Hepatocyte (in vitro differentiated cells): ENCODE measurements at regions not wholly inside any gene's neighbourhood (a gene's known extent, or its start where the extent isn't known, plus 50 kb on each side); places are given as distances from the start of the nearest gene placed in this dataset.
"Not testable (repeated sequence)": the region's sequence is repeated elsewhere in the genome, so short reads cannot be mapped to it uniquely, and the experiment has no call there.

ENCODE experiments used
- CTCF ChIP-seq: fragments of 200-600 bp; sonication (generic); IDR thresholded peaks from 2 replicates; pipeline ENCODE4 v1.5.1; 2016; ENCODE audit warnings: antibody characterized with exemption, mild to moderate bottlenecking; ENCODE audit not compliant: poor library complexity
- EZH2 ChIP-seq: fragments of 200-600 bp; sonication (generic); IDR thresholded peaks from 2 replicates; pipeline ENCODE4 v1.6.1; 2016; ENCODE audit warnings: antibody characterized with exemption, mild to moderate bottlenecking, borderline replicate concordance
- EZH2phosphoT487 ChIP-seq: fragments of 200-600 bp; sonication (generic); IDR thresholded peaks from one replicate; pipeline ENCODE4 v1.6.1; 2018; ENCODE audit warnings: antibody characterized with exemption, mild to moderate bottlenecking, low read depth, moderate library complexity; ENCODE audit not compliant: unreplicated experiment, severe bottlenecking

- not testable (repeated sequence) for TF ChIP-seq CTCF, EZH2, EZH2phosphoT487
Measured at GRCh38 chr6:21282360-21282759, 311.2 kb upstream of the SOX4 start.
